CD14-positive monocyte (primary cell): ENCODE measurements at regions not wholly inside any gene's neighbourhood (a gene's known extent, or its start where the extent isn't known, plus 50 kb on each side); places are given as distances from the start of the nearest gene placed in this dataset.
"Not testable (repeated sequence)": the region's sequence is repeated elsewhere in the genome, so short reads cannot be mapped to it uniquely, and the experiment has no call there.

ENCODE experiments used
- DNase-seq, 3 donors: peaks; one replicate each; pipeline ENCODE4 v3.0.0-alpha.2; 2011 to 2022
- H2AFZ ChIP-seq: 2 replicates; pipeline ENCODE4 v1.6.0; 2012; ENCODE audit warnings: mild to moderate bottlenecking, low read depth, low read length, inconsistent platforms; ENCODE audit not compliant: insufficient read depth, poor library complexity, severe bottlenecking
- H3K27ac ChIP-seq, 2 donors: 1 replicate in 1 of 2; 2 replicates in 1 of 2; pipeline ENCODE4 v1.5.1; 2012 to 2013; ENCODE audit warnings: low read length in 2 of 2, control low read depth in 1 of 2, inconsistent platforms in 1 of 2, low read depth in 1 of 2, mild to moderate bottlenecking in 1 of 2
- H3K27me3 ChIP-seq, 2 donors: one replicate each; pipeline versions ENCODE4 v1.6.0 to v1.6.1; 2011 to 2013; ENCODE audit warnings: low read length in 2 of 2; ENCODE audit not compliant: control insufficient read depth in 2 of 2, insufficient read depth in 2 of 2
- H3K36me3 ChIP-seq, 2 donors: replicated peaks in 1 of 2; 1 replicate in 1 of 2; 2 replicates in 1 of 2; pipeline versions ENCODE4 v1.5.1 to v1.6.1; 2012 to 2013; ENCODE audit warnings: low read length in 2 of 2, control low read depth in 1 of 2, inconsistent platforms in 1 of 2, mild to moderate bottlenecking in 1 of 2; ENCODE audit not compliant: insufficient read depth in 2 of 2, control insufficient read depth in 1 of 2
- H3K4me1 ChIP-seq, 2 donors: 1 replicate in 1 of 2; 2 replicates in 1 of 2; pipeline versions ENCODE4 v1.5.1 to v1.6.1; 2012 to 2013; ENCODE audit warnings: low read length in 2 of 2, control low read depth in 1 of 2, inconsistent platforms in 1 of 2, mild to moderate bottlenecking in 1 of 2, moderate library complexity in 1 of 2; ENCODE audit not compliant: insufficient read depth in 2 of 2, control insufficient read depth in 1 of 2
- H3K4me2 ChIP-seq: replicated peaks from 2 replicates; pipeline ENCODE3; 2012; ENCODE audit warnings: low read length, moderate library complexity, mild to moderate bottlenecking; ENCODE audit not compliant: poor library complexity, severe bottlenecking; ENCODE audit errors: extremely low read depth
- H3K4me3 ChIP-seq, 3 experiments: fragments of 200-600 bp in 1 of 3; sonication (generic) in 1 of 3; replicated peaks in 1 of 3; 1 replicate in 2 of 3; 2 replicates in 1 of 3; pipeline ENCODE4 v1.5.1; 2011 to 2013; ENCODE audit warnings: low read length in 3 of 3, mild to moderate bottlenecking in 3 of 3, control low read depth in 2 of 3, low read depth in 2 of 3, inconsistent platforms in 1 of 3, moderate library complexity in 1 of 3
- H3K79me2 ChIP-seq: 2 replicates; pipeline ENCODE4 v1.6.0; 2012; ENCODE audit warnings: mild to moderate bottlenecking, control low read depth, inconsistent platforms, low read length, moderate library complexity; ENCODE audit not compliant: insufficient read depth
- H3K9ac ChIP-seq: 2 replicates; pipeline ENCODE4 v1.6.0; 2017; ENCODE audit warnings: low read length, mild to moderate bottlenecking; ENCODE audit not compliant: insufficient read depth, poor library complexity, severe bottlenecking
- H3K9me3 ChIP-seq, 2 donors: replicated peaks in 1 of 2; 1 replicate in 1 of 2; 2 replicates in 1 of 2; pipeline versions ENCODE4 v1.5.1 to v1.6.1; 2012 to 2013; ENCODE audit warnings: low read length in 2 of 2, control low read depth in 1 of 2; ENCODE audit not compliant: control insufficient read depth in 1 of 2, insufficient read depth in 1 of 2
- H4K20me1 ChIP-seq: 2 replicates; pipeline ENCODE4 v1.6.0; 2012; ENCODE audit warnings: mild to moderate bottlenecking, low read length, control low read depth, moderate library complexity; ENCODE audit not compliant: insufficient read depth
- H3K27ac Mint-ChIP-seq, 7 donors: one replicate each; pipeline ENCODE4 v1.8.0; 2020; ENCODE audit warnings: mild to moderate bottlenecking in 7 of 7, mixed read lengths in 7 of 7, moderate library complexity in 6 of 7, inconsistent platforms in 2 of 7
- H3K27me3 Mint-ChIP-seq, 3 donors: one replicate each; pipeline ENCODE4 v1.8.0; 2021 to 2022; ENCODE audit warnings: low read depth in 3 of 3, mild to moderate bottlenecking in 3 of 3, mixed read lengths in 3 of 3, moderate library complexity in 3 of 3, inconsistent platforms in 1 of 3
- H3K36me3 Mint-ChIP-seq, 2 donors: one replicate each; pipeline ENCODE4 v1.8.0; 2020; ENCODE audit warnings: mixed read lengths in 2 of 2, inconsistent platforms in 1 of 2, mild to moderate bottlenecking in 1 of 2
- H3K4me1 Mint-ChIP-seq: one replicate; pipeline ENCODE4 v1.8.0; 2020; ENCODE audit warnings: mild to moderate bottlenecking, mixed read lengths
- H3K4me3 Mint-ChIP-seq, 2 donors: one replicate each; pipeline ENCODE4 v1.8.0; 2020; ENCODE audit warnings: mild to moderate bottlenecking in 2 of 2, mixed read lengths in 2 of 2, moderate library complexity in 1 of 2
- H3K9me3 Mint-ChIP-seq, 7 donors: one replicate each; pipeline ENCODE4 v1.8.0; 2020 to 2022; ENCODE audit warnings: mixed read lengths in 7 of 7, mild to moderate bottlenecking in 6 of 7, moderate library complexity in 6 of 7, inconsistent platforms in 2 of 7
- WGBS: methylation state at CpG from one replicate; pipeline ENCODE4 v1.1.5; 2013; ENCODE audit warnings: missing lambda C conversion rate; ENCODE audit not compliant: insufficient coverage; 5-methylcytosine and 5-hydroxymethylcytosine counted together
- intact Hi-C, 2 donors: fragments of 100-400 bp; cut with micrococcal nuclease; formaldehyde crosslinking; loops; one replicate each; pipeline versions ENCODE4 v1.15.0 to v1.15.1; 2023
- TF ChIP-seq, protein P1 (sequence below): fragments of 200-600 bp; IDR thresholded peaks from one replicate; pipeline ENCODE4 v1.8.0; 2022; ENCODE audit warnings: antibody characterized with exemption, mild to moderate bottlenecking

- no CpG with 5 or more reads among the region's 2 CpGs for WGBS
- Histone ChIP-seq H2AFZ (no peak overlapping the region), H4K20me1 (no peaks in the 10 kb centered on the region), H3K4me2 (no peak overlapping the region), H3K9me3 (no peaks in the 10 kb centered on the region), H3K36me3 (no peaks in the 10 kb centered on the region), H3K4me3 (no peak overlapping the region), H3K79me2 (no peaks in the 10 kb centered on the region), H3K9ac (no peak overlapping the region), H3K4me1 (no peaks in the 10 kb centered on the region), H3K27ac (no peak overlapping the region), H3K27me3 (no peaks in the 10 kb centered on the region)
- Mint-ChIP-seq H3K9me3 (peaks cover 0 to 5% (median 0%) of the 10 kb centered on the region in 7 donors), H3K27ac (no peak overlapping the region), H3K36me3 (no peaks in the 10 kb centered on the region), H3K4me1 (no peaks in the 10 kb centered on the region), H3K27me3 (no peaks in the 10 kb centered on the region), H3K4me3 (no peak overlapping the region)
- no peak for DNase-seq
- TF ChIP-seq, protein P1, sequence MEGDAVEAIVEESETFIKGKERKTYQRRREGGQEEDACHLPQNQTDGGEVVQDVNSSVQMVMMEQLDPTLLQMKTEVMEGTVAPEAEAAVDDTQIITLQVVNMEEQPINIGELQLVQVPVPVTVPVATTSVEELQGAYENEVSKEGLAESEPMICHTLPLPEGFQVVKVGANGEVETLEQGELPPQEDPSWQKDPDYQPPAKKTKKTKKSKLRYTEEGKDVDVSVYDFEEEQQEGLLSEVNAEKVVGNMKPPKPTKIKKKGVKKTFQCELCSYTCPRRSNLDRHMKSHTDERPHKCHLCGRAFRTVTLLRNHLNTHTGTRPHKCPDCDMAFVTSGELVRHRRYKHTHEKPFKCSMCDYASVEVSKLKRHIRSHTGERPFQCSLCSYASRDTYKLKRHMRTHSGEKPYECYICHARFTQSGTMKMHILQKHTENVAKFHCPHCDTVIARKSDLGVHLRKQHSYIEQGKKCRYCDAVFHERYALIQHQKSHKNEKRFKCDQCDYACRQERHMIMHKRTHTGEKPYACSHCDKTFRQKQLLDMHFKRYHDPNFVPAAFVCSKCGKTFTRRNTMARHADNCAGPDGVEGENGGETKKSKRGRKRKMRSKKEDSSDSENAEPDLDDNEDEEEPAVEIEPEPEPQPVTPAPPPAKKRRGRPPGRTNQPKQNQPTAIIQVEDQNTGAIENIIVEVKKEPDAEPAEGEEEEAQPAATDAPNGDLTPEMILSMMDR: no peak
- intact Hi-C loops: no loop called here
Observed at GRCh38 chr13:64697226-64697625, 2532.9 kb downstream of the PCDH9 start.

- no peaks in the 10 kb centered on the region for H3K36me3 ChIP-seq
- H3K79me2 ChIP-seq: no peaks in the 10 kb centered on the region
- H2AFZ ChIP-seq: no peak overlapping the region
- Mint-ChIP-seq H3K4me1 (no peaks in the 10 kb centered on the region), H3K27ac (no peak overlapping the region), H3K4me3 (no peak overlapping the region), H3K9me3 (peaks cover 0 to 12% (median 2%) of the 10 kb centered on the region in 7 donors), H3K27me3 (no peaks in the 10 kb centered on the region), H3K36me3 (no peaks in the 10 kb centered on the region)
- no peak overlapping the region for H3K27ac ChIP-seq
- H3K9me3 ChIP-seq: peaks cover 0 to 10% of the 10 kb centered on the region in 2 donors
- intact Hi-C loops: no loop called here
- TF ChIP-seq, protein P1: no peak
- H4K20me1 ChIP-seq: no peaks in the 10 kb centered on the region
- no peak for DNase-seq
- no peak overlapping the region for H3K9ac ChIP-seq
- no peak overlapping the region for H3K4me2 ChIP-seq
- no peaks in the 10 kb centered on the region for H3K27me3 ChIP-seq
- H3K4me3 ChIP-seq: no peak overlapping the region
- 100% methylated on average over 2 of the region's 4 CpGs for WGBS
- H3K4me1 ChIP-seq: no peaks in the 10 kb centered on the region
Observed at GRCh38 chr13:64688893-64689677, 2541.1 kb downstream of the PCDH9 start.

DNA sequence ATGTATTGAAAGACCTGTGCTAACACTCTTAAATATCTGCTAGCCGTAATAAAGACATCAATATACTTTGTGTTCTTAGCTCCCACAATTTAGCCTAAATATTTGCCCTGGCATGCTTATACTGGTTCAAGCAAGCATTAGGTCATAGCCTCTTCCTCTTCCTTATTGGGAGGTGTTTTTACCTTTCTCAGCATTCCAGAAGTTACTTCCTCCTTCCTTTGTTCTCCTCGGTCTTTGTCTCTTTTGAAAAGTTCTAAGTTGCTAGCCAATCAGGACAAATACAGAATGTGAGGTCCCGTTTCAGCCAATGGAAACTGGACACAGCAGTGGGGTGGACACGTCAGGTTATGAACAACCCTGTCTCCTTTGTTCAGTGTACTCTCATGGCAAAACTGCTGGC, 2543.6 kb downstream of the PCDH9 start:
- H3K27me3 ChIP-seq, H3K36me3 Mint-ChIP-seq, H3K4me3 ChIP-seq, H3K79me2 ChIP-seq, H3K4me1 Mint-ChIP-seq, H3K9ac ChIP-seq, H3K4me3 Mint-ChIP-seq, DNase-seq, H3K36me3 ChIP-seq, intact Hi-C loops, H2AFZ ChIP-seq, H3K27ac Mint-ChIP-seq, H4K20me1 ChIP-seq, H3K27ac ChIP-seq, H3K27me3 Mint-ChIP-seq, H3K9me3 Mint-ChIP-seq, H3K4me2 ChIP-seq, H3K4me1 ChIP-seq: not testable (repeated sequence)
- WGBS: 100% methylated on average over 2 of the region's 4 CpGs
- H3K9me3 ChIP-seq: peaks cover 0 to 10% of the 10 kb centered on the region in 2 donors
